Muscle layer of duodenum (tissue), 2 donors: ENCODE measurements at regions not wholly inside any gene's neighbourhood (a gene's known extent, or its start where the extent isn't known, plus 50 kb on each side); places are given as distances from the start of the nearest gene placed in this dataset.
"Not testable (repeated sequence)": the region's sequence is repeated elsewhere in the genome, so short reads cannot be mapped to it uniquely, and the experiment has no call there.

Experiments
- H3K27ac ChIP-seq: one replicate; pipeline ENCODE4 v1.7.0; 2013; ENCODE audit warnings: mild to moderate bottlenecking, low read length
- H3K27me3 ChIP-seq: one replicate; pipeline ENCODE4 v1.7.0; 2013; ENCODE audit warnings: low read depth, mild to moderate bottlenecking, control low read depth, low read length
- H3K36me3 ChIP-seq, 2 donors: one replicate each; pipeline ENCODE4 v1.7.0; 2013; ENCODE audit warnings: low read length in 2 of 2, control low read depth in 1 of 2, mild to moderate bottlenecking in 1 of 2; ENCODE audit not compliant: insufficient read depth in 2 of 2, control insufficient read depth in 1 of 2
- H3K4me1 ChIP-seq, 2 donors: one replicate each; pipeline ENCODE4 v1.7.0; 2013; ENCODE audit warnings: low read length in 2 of 2, mild to moderate bottlenecking in 2 of 2, control low read depth in 1 of 2, moderate library complexity in 1 of 2; ENCODE audit not compliant: insufficient read depth in 2 of 2, control insufficient read depth in 1 of 2
- H3K4me3 ChIP-seq, 2 donors: one replicate each; pipeline ENCODE4 v1.7.0; 2013; ENCODE audit warnings: low read length in 2 of 2, low read depth in 1 of 2, mild to moderate bottlenecking in 1 of 2
- H3K9me3 ChIP-seq, 2 donors: one replicate each; pipeline ENCODE4 v1.7.0; 2013; ENCODE audit warnings: low read length in 2 of 2, control low read depth in 1 of 2, mild to moderate bottlenecking in 1 of 2; ENCODE audit not compliant: control insufficient read depth in 1 of 2
- donor health status: healthy.

DNA sequence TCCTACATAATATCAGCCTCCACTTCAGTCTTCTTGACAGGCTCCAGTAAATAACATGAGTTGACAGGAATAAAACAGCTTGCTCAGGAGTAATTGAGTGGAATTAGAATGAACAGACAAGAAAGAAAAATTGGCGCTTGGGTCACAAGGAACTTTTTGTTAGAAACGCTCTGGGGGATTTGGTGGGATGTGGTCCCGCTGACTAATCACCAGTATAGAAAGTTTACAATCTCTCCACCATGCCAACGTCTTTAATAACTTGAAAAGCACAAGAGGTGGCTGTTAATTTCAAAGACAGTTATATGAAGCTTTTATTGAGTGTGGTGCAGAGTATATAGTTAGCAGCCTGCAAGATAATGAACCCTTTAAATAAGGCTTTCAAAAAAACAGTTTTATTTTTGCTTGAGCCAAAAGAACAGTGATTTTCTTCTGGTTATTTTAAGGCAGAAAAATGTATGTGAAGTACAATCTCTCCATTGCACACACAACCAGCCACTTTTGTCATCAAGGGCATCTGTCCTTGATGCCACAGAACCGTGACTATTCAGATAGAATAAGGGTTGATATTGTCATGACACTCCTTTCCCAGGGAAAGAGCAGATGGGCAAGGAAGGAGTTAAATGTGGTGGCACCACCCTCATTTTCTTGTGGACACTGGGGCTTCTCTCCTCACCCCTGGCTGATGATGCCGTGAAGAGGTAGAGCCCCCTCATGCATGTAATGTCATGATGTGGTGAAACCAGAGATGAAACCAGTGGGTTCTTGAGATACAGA, 102.9 kb upstream of the CDC42EP3 start:
- H3K4me1 ChIP-seq: peaks cover 14 to 17% of the 10 kb centered on the region in 2 donors
- not testable (repeated sequence) for H3K27me3 ChIP-seq, H3K36me3 ChIP-seq, H3K4me3 ChIP-seq, H3K27ac ChIP-seq, H3K9me3 ChIP-seq

DNA sequence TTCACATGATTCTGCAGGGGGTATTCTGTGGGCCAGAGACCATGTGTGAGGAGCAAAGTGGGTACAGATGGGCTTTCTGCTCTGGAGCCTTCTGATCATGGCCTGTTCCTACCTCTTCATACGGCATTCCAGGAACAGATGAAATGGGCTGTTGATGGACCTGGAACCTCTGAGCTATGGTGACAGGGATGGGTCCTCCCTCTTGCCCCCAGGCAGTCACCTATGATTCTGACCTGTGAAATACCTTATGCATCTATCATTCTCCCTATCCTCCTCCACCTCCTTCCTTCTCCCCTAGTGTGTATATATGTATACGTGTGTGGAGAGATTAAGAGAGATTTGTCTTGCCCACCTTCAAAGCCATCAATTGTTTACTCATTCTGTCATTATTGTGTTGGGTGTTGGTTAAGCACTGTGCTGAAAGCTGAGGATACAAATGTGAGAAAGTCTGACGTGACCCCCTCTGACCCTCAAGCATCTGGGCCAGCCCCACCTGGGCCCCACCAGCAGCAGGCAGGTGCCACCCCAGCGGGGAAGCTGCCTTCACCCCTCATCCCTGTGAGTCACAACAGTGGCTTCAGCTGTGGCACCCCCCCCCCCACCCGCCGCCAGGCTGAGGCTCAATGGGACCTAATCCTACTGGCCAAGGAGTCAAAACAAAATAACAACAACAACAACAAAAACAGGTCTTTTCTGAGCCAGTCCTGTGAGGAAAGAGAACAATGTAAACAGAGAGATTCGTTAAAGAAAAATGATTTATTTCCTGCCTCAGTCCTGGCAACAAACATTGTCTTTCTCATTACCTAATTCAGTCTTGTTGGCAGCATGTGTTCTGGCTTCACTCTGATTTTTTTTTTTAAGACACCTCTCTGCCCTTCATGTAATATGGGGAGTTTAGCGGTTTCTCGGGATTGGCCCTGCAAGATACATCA, 103.8 kb upstream of the CDC42EP3 start:
- H3K4me1 ChIP-seq: peaks cover 14 to 23% of the 10 kb centered on the region in 2 donors
- no peaks in the 10 kb centered on the region for H3K9me3 ChIP-seq
- H3K4me3 ChIP-seq: no peak overlapping the region
- H3K36me3 ChIP-seq: no peaks in the 10 kb centered on the region
- no peaks in the 10 kb centered on the region for H3K27me3 ChIP-seq
- H3K27ac ChIP-seq: peak overlapping the region; percentile 14

DNA sequence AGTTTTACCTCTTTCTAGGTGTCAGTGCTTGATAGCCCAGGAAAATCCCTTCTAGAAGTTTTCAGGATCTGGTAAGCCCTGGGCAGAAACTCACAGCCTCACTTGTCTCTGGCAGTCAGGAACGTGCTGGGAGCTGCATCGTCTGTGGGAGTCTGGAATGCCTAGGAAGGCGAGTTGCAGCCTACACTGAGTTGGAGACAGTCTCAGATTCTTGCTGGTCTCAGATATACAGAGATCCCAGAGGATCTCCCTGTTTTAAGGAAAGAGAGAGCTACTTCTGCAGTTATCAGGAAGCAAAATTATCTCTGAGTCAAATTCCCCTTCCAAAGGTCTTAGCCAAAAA, 104.4 kb upstream of the CDC42EP3 start:
- H3K4me3 ChIP-seq: no peak overlapping the region
- peak overlapping the region; percentile 14 for H3K27ac ChIP-seq
- H3K4me1 ChIP-seq: peaks cover 14 to 25% of the 10 kb centered on the region in 2 donors
- no peaks in the 10 kb centered on the region for H3K36me3 ChIP-seq
- no peaks in the 10 kb centered on the region for H3K27me3 ChIP-seq
- H3K9me3 ChIP-seq: no peaks in the 10 kb centered on the region

DNA sequence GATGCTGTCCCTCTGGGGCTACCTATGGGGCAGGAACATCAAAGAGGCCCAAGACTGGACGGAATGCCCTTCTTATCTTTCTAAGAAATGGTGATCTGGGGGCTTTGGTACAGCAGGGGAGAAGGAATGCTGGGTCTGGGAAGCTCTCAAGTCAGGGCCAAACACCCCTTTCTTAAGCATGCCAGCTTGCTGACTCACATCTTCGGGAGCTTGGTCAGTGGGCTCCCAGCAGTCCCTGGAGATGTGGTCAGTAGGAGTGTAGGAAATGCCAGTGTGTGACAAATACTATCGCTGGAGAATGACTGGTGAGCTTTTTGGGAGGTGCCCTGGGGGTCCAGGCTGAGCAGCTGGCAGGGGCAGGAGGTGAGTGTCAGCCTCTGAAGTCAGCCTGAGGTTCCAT, 105.0 kb upstream of the CDC42EP3 start:
- H3K4me3 ChIP-seq: no peak overlapping the region
- H3K27me3 ChIP-seq: no peaks in the 10 kb centered on the region
- H3K27ac ChIP-seq: peak overlapping the region; percentile 10
- peaks cover 14 to 23% of the 10 kb centered on the region in 2 donors for H3K4me1 ChIP-seq
- H3K9me3 ChIP-seq: no peaks in the 10 kb centered on the region
- no peaks in the 10 kb centered on the region for H3K36me3 ChIP-seq

DNA sequence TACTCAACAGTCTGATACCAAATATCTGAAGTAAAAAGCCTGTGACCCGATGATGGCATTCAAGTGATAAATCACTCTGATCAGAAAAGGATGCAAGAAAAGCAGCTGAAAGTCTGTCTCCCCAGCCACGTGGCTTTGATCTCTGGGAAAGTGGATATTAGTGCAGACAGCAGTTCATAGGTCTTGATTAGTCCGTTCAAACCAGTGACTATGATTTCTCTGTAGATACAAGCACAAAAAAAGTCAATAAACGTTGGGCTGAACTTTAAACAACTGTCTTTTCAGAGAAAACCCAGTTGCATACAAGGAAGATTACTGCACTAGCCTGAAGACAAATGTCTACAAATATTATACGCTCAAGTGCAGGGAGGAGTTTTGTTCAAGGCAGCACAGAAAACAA, 107.7 kb upstream of the CDC42EP3 start:
- H3K27ac ChIP-seq: peak overlapping the region; percentile 47
- H3K27me3 ChIP-seq: no peaks in the 10 kb centered on the region
- H3K4me3 ChIP-seq: no peak overlapping the region
- no peaks in the 10 kb centered on the region for H3K9me3 ChIP-seq
- H3K36me3 ChIP-seq: no peaks in the 10 kb centered on the region
- peaks cover 14 to 21% of the 10 kb centered on the region in 2 donors for H3K4me1 ChIP-seq

DNA sequence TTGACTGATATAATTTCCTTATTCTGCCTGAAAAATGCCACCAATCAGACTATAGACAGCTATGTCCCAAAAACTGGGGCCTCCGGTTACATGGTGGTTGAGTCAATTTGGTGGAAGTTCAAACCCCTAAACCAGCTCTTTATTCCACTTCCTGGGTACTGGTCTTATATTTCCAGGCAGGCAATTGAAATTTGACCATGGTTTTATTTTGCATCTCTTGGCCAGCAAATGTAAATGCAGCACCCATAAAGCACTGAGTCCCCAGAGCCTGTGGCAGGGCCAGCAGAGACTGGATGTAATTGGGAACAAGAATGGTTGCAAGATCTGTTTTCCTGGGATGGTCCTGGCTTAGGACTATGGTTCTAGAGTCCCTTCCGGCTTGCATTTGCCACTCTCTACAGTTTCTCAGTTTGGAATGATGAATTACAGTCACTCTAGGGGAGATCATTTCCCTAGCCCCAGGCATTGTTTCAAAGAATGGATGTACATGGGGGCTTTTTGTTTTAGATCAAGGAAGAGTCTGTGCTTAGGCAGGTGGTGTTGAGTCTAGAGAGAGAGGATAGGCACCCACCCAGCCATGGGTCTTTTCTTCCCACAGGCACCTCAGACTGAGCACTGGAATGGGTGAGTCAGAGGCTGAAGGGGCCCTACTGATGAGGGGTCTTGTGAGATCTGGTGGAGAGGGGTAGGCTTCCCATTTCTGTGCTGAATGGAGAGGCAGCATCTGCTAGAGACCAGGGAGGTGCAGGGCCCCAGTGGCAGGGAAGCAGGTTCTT, 108.4 kb upstream of the CDC42EP3 start:
- Histone ChIP-seq H3K27ac (peak overlapping the region; percentile 36), H3K27me3 (no peaks in the 10 kb centered on the region), H3K36me3 (no peaks in the 10 kb centered on the region), H3K4me1 (peaks cover 14 to 21% of the 10 kb centered on the region in 2 donors), H3K4me3 (no peak overlapping the region), H3K9me3 (no peaks in the 10 kb centered on the region)

DNA sequence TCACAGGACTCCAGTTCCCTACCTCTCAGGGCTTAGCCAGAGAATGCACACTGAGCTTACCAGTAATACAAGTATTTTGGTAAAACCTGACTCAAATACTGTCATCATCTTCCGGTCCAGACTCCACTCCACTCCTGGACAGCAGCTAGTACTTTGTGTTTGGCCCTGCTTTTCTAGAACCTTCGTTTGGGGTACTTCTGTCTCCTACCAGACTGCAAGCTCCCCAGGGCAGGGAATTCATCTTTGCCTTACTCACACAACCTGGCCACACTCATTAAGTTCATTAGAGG, 108.9 kb upstream of the CDC42EP3 start:
- Histone ChIP-seq H3K4me1 (peaks cover 14 to 21% of the 10 kb centered on the region in 2 donors), H3K27ac (peak overlapping the region; percentile 36), H3K9me3 (no peaks in the 10 kb centered on the region), H3K27me3 (no peaks in the 10 kb centered on the region), H3K36me3 (no peaks in the 10 kb centered on the region), H3K4me3 (no peak overlapping the region)

DNA sequence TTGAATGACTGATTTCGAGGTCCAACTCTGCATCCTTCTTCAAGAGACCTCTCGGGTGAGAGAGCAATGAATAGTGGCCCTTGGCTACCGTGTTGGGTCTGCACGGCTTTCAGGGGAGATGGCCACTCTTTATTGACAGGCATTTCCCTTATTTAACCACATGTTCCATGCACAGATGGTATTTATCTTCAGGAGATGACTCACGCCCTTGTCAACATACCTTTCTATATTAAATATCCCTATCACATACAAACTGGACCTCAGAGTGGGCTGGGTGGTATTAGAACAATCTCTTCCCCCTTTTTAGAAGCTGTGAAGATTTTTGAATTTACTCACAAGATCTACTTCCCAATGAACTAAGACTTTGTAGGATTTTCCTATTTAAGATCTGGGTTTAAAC, 109.6 kb upstream of the CDC42EP3 start:
- Histone ChIP-seq H3K27ac (no peak overlapping the region), H3K27me3 (no peaks in the 10 kb centered on the region), H3K9me3 (no peaks in the 10 kb centered on the region), H3K36me3 (no peaks in the 10 kb centered on the region), H3K4me3 (no peak overlapping the region), H3K4me1 (peaks cover 9 to 21% of the 10 kb centered on the region in 2 donors)

DNA sequence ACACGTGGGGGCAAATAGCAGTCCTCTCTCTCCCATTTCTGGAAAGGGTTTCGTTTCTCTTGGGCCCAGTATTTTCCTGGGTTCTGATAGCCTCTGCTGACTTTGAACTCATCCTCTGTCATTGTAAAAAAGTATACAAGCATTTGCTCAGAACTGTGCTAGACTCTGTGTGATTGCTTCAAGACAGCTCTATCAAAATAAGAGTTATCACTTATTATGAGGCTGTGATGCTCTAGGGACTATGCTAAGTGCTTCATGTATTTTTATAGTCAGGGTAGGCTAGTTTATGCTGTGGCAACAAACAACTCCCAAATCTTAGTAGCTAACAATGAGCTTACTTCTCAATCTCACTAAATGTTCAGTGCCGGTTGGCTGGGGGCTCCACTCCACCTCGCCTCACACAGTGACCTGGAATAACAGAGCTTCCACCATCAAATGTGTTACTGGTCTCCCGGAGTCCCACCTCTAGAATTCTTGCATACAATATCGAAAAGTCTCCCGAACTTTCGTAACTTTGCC, 110.8 kb upstream of the CDC42EP3 start:
- H3K4me1 ChIP-seq: peaks cover 6 to 21% of the 10 kb centered on the region in 2 donors
- no peak overlapping the region for H3K4me3 ChIP-seq
- no peaks in the 10 kb centered on the region for H3K27me3 ChIP-seq
- H3K36me3 ChIP-seq: no peaks in the 10 kb centered on the region
- peak overlapping the region; percentile 81 for H3K27ac ChIP-seq
- H3K9me3 ChIP-seq: no peaks in the 10 kb centered on the region

DNA sequence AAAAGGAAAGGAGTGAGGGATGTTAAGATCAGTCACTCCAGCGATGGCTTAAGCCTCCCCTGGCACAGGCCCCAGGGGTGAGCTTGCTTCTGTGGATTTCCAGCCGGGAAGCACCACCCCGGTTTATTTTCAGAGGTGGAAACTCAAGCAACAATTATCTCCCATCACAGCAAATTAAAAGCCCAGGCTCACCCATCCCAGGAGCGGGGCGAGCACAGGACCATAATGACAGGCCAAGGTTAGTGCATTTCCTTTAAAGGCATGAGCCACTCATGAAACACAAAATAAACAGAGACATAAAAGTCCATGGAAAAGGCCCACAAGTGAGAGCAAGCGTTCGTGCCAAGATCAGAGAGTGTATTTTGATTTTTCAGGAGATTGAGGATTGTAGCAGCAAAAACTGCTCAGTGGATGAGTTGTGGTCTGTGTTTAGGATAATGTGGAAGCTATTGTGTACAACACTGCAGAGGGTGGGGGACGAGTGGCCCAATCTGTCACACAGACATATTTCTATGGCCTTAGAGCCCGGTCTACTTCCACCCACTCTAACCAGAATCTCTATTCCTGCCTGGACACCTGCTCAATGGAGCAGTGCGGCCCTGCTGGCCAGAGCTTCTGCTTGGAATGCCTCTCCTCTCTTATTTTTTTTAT, 111.4 kb upstream of the CDC42EP3 start:
- peaks cover 6 to 19% of the 10 kb centered on the region in 2 donors for H3K4me1 ChIP-seq
- no peaks in the 10 kb centered on the region for H3K36me3 ChIP-seq
- H3K4me3 ChIP-seq: no peak overlapping the region
- no peaks in the 10 kb centered on the region for H3K27me3 ChIP-seq
- H3K27ac ChIP-seq: peak overlapping the region; percentile 81
- H3K9me3 ChIP-seq: no peaks in the 10 kb centered on the region
